ENCODE measurements at regions not wholly inside any gene's neighbourhood (a gene's known extent, or its start where the extent isn't known, plus 50 kb on each side); places are given as distances from the start of the nearest gene placed in this dataset.

DNA sequence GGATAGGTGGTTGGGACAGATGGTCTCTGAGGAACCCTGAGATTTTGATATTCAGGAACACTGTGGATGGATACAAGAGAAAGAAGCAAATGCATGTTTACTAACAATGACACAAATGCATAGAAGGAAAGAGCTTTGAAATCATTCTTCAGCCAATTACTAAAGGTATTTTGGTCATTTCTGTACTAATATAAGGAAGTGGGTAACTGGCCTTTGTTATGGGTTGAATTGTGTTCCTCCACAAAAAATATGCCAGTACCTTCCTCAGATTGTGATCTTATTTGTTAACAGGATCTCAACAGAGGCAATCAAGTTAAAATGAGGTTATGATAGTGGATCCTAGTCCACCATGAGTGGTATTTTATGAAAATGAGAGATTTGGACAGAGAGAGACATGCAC lies 68.7 kb upstream of the KCNA3 start:
- TF ChIP-seq, protein P1, sequence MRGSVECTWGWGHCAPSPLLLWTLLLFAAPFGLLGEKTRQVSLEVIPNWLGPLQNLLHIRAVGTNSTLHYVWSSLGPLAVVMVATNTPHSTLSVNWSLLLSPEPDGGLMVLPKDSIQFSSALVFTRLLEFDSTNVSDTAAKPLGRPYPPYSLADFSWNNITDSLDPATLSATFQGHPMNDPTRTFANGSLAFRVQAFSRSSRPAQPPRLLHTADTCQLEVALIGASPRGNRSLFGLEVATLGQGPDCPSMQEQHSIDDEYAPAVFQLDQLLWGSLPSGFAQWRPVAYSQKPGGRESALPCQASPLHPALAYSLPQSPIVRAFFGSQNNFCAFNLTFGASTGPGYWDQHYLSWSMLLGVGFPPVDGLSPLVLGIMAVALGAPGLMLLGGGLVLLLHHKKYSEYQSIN (CRISPR knock-in tag; IDR thresholded peaks at IDR 0.05; ENCODE audit: borderline replicate concordance), result no peak
- no peak for TF ChIP-seq ZNF30 (CRISPR knock-in tag; IDR thresholded peaks at IDR 0.05)
- TF ChIP-seq, protein P2, sequence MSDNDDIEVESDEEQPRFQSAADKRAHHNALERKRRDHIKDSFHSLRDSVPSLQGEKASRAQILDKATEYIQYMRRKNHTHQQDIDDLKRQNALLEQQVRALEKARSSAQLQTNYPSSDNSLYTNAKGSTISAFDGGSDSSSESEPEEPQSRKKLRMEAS (IDR thresholded peaks at IDR 0.05), result no peak
- TF ChIP-seq ZNF468 (CRISPR knock-in tag; IDR thresholded peaks at IDR 0.05), result no peak
- TF ChIP-seq, protein P3, sequence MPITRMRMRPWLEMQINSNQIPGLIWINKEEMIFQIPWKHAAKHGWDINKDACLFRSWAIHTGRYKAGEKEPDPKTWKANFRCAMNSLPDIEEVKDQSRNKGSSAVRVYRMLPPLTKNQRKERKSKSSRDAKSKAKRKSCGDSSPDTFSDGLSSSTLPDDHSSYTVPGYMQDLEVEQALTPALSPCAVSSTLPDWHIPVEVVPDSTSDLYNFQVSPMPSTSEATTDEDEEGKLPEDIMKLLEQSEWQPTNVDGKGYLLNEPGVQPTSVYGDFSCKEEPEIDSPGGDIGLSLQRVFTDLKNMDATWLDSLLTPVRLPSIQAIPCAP (CRISPR knock-in tag; IDR thresholded peaks at IDR 0.05; ENCODE audit: low read depth), result no peak
- no peak for TF ChIP-seq ZNF329 (CRISPR knock-in tag; IDR thresholded peaks at IDR 0.05; ENCODE audit: low read depth)
- TF ChIP-seq ZNF496 (CRISPR knock-in tag; IDR thresholded peaks at IDR 0.05; ENCODE audit: insufficient replicate concordance), result no peak
- TF ChIP-seq POLR2AphosphoS5 (IDR thresholded peaks at IDR 0.05; ENCODE audit: low read depth, low read length), result no peak
- no peak for TF ChIP-seq NR1H2 (CRISPR knock-in tag; IDR thresholded peaks at IDR 0.05; ENCODE audit: borderline replicate concordance, low read depth)
- TF ChIP-seq SUZ12 (IDR thresholded peaks at IDR 0.05; ENCODE audit: low read depth, low read length), result no peak
- TF ChIP-seq ZNF232 (CRISPR knock-in tag; IDR thresholded peaks at IDR 0.05; ENCODE audit: borderline replicate concordance), result no peak
